ENCODE measurements at regions not wholly inside any gene's neighbourhood (a gene's known extent, or its start where the extent isn't known, plus 50 kb on each side); places are given as distances from the start of the nearest gene placed in this dataset.
"Not testable (repeated sequence)": the region's sequence is repeated elsewhere in the genome, so short reads cannot be mapped to it uniquely, and the experiment has no call there.

GRCh38 chr21:32823296-32823695 lies 51.7 kb upstream of the PAXBP1 start:
- not testable (repeated sequence) for H3K4me3 ChIP-seq (ENCODE audit: low read depth, low read length); DNase-seq (ENCODE audit: low read depth)

GRCh38 chr21:32824950-32825349 lies 53.4 kb upstream of the PAXBP1 start:
- no peak for DNase-seq (ENCODE audit: low read depth)
- no peak overlapping the region for H3K4me3 ChIP-seq (ENCODE audit: low read depth, low read length)

GRCh38 chr21:32826329-32827167 lies 55.0 kb upstream of the PAXBP1 start:
- H3K4me3 ChIP-seq (ENCODE audit: low read depth, low read length), result no peak overlapping the region
- no peak for DNase-seq (ENCODE audit: low read depth)

- no peak for DNase-seq (ENCODE audit: low read depth)
- no peak overlapping the region for H3K4me3 ChIP-seq (ENCODE audit: low read depth, low read length)
These were observed 57.4 kb upstream of the PAXBP1 start for GRCh38 chr21:32828908-32829307.

- DNase-seq (ENCODE audit: low read depth), result no peak
- H3K4me3 ChIP-seq (ENCODE audit: low read depth, low read length), result no peak overlapping the region
These were observed 57.9 kb upstream of the PAXBP1 start for GRCh38 chr21:32829504-32829903.

DNA sequence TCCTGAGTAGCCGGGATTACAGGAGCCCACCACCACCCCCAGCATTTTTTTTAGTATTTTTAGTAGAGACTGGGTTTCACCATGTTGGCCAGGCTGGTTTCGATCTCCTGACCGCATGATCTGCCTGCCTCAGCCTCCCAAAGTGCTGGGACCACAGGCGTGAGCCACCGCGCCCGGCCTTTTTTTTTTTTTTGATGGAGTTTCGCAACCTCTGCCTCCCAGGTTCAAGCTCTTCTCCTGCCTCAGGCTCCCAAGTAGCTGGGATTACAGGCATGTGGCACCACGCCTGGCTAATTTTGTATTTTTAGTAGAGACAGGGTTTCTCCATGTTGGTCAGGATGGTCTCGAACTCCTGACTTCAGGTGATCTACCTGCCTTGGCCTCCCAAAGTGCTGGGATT lies 60.2 kb upstream of the PAXBP1 start:
- DNase-seq (ENCODE audit: low read depth); H3K4me3 ChIP-seq (ENCODE audit: low read depth, low read length): not testable (repeated sequence)

- no peak for DNase-seq (ENCODE audit: low read depth)
These were observed 62.8 kb upstream of the PAXBP1 start for GRCh38 chr21:32834211-32834915.

DNA sequence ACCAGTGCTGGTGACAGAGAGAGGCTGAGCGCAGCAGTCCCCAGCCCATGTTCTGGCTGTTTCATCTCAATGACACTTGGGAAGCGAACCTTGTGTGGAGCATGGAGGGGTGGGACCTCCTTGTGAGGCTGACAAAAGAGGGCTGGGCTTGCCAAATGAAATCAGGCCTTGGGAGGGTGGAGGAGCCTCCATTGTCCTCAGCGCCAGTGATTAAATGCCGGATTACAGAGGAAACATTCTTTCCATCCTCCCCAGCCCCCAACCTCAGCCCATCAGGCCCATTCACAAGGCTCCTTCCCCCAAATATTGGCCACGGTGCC lies 63.3 kb upstream of the PAXBP1 start:
- DNase-seq (ENCODE audit: low read depth), result no peak
- H3K4me3 ChIP-seq (ENCODE audit: low read depth, low read length), result no peak overlapping the region

More at GRCh38 chr21:32834211-32834915, 62.8 kb upstream of the PAXBP1 start:
- no peak overlapping the region for H3K4me3 ChIP-seq (ENCODE audit: low read depth, low read length)

- H3K4me3 ChIP-seq (ENCODE audit: low read depth, low read length), result no peak overlapping the region
- DNase-seq (ENCODE audit: low read depth), result no peak
These were observed 70.6 kb upstream of the PAXBP1 start for GRCh38 chr21:32842146-32842545.

DNA sequence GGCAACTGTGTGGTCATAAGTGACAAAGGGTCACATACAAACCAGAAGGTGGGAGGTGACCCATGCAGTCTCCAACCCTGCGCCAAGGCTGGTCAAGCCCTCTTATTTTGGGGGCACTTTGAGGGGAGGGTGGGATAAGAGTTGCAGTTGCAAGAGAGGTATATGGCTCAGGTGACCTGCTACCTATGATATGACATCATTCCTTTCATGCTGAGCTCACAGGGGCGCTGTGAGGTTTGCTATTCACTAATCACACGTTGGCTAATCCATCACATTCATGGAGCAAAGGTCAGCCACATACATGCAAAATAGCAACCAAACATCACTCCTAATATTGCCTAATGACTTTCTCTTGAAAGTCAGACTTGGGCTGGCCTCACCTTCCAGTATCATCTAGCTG lies 72.0 kb upstream of the PAXBP1 start:
- H3K4me3 ChIP-seq (ENCODE audit: low read depth, low read length), result no peak overlapping the region
- no peak for DNase-seq (ENCODE audit: low read depth)

DNA sequence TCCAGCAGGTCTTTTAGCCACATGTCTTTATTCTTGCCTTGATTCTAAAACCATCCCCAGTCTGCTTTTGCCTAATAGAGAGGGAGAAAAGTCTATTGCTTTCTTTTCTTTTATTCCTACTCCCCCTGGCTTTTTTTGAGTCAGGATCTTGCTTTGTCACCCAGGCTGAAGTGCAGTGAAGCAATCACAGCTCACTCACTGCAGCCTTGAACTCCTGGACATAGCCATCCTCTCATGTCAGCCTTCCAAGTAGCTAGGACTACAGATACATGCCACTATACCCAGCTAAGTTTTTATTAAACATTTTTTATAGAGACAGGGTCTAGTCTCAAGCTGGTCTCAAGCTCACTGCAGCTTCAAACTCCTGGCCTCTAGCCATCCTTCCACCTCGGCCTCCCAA lies 72.5 kb upstream of the PAXBP1 start:
- H3K4me3 ChIP-seq (ENCODE audit: low read depth, low read length), result no peak overlapping the region
- no peak for DNase-seq (ENCODE audit: low read depth)

DNA sequence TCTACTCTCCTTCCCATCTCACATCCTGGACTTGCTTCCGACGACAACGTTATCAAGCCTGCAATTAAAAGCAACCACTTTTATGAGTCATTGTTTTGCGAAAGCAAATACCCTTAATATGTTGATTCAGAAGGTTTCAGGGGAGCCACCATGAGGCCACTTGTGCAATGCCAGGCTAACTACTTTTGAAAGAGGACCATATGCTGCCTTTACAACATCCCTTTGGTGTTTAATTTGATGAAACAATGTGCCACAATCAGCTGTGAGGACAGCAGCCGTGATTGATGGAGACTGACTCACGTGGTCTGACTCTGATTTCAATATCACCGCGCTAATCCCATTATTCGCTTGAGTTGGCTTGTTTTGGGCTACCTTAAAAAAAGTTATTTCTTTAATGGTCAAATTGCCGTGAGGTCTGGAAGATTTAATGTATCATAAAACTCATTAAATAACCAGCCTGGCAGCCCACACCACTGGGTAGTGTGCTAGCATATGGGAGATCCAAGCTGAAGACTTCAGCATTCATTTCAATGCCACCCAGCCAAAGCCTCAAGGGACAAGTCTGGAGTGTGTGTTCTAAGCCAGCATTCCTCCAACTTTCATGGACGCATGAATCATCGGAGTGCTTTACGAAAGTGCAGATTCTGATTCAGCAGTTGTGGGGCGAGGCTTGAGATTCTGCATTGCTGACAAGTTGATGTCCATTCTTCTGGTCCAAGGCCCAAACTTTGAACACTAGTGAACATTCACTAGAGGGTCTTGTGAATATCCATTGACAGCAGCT lies 73.3 kb upstream of the PAXBP1 start:
- DNase-seq (ENCODE audit: low read depth), result peak; percentile 53
- H3K4me3 ChIP-seq (ENCODE audit: low read depth, low read length), result no peak overlapping the region

DNA sequence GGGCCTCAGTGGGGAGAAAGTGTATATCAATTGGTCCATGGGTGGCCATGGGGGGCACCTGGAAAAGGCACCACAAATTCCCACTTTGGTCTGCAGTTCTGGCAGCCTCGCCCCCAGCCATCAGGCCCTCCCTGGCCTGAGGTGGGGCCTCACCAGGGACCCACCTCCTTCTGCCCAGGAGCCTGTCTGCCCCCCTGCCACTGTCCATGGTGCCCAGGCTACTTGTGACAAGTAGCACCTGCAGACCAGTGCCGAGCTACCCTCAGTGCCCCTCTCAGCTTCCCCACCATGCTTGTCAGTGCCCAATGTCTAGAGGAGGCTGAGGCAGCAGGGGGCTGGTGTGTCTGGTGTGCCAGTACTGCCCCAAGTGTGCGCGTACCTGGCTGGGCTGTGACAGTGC lies 87.1 kb upstream of the PAXBP1 start:
- DNase-seq (ENCODE audit: low read depth), result no peak
- H3K4me3 ChIP-seq (ENCODE audit: low read depth, low read length), result no peak overlapping the region

DNA sequence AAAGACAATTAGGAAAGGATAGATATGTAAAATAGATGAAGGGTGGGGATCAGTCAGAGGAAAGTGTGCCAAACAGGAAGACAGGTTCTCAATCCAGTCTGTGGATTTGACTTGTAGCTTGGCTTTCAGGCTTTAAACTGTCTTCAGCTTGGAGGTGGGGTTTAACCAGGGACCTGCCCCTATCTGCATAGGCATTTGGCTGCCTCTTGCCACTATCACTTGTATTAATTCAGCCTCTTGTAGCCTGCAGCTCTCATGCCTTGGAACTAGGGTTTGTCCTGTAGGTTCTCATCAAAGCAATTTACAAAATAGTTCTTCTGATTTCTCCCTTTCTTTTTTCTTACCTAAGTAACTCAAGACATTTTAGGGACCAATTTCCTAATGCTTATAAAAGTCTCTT lies 88.8 kb upstream of the PAXBP1 start:
- no peak overlapping the region for H3K4me3 ChIP-seq (ENCODE audit: low read depth, low read length)
- DNase-seq (ENCODE audit: low read depth), result no peak

- DNase-seq (ENCODE audit: low read depth), result peak; percentile 13
- H3K4me3 ChIP-seq (ENCODE audit: low read depth, low read length), result no peak overlapping the region
These were observed 90.3 kb upstream of the PAXBP1 start for GRCh38 chr21:32861866-32862265.

- no peak for DNase-seq (ENCODE audit: low read depth)
- no peak overlapping the region for H3K4me3 ChIP-seq (ENCODE audit: low read depth, low read length)
These were observed 96.0 kb upstream of the PAXBP1 start for GRCh38 chr21:32867597-32867996.

DNA sequence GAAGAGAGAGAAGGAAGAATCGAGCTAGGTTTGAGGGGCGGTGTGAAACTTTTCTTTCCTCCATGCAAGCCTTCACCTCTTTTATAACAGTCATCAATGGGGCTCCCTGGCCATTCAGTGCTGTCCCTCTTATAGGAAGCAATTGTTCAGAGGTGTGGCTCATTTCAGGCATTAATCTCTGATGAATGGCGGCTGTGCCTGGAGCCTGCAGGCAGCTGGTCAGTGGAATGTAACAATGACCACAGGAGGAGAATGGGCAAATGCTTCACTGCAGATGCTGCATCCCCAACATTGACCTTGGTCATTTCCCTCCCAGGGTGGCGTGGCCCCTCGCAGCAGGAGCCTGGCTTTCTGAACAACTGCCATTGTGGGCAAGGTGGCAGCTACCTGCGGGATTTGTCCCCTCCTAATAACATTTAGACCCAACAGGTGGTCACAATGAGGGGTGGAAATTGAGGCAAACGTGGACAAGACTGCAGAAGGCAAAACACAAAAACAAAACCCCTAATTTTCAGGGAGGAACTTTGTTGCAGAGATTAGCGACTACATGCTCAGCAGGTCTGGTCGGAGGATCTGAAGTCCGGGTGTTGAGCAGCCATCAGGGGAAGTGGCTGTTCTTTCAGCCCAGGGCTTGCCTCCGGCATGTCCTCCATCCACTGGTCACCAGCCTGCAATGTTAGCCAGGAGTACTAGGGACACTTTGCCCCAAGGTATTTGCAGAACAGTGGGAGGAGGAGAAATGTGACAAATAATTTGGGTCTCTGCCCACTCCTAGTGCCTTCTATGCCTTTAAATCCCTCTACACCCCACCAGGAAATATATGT lies 97.3 kb upstream of the PAXBP1 start:
- H3K4me3 ChIP-seq (ENCODE audit: low read depth, low read length), result no peak overlapping the region
- DNase-seq (ENCODE audit: low read depth), result no peak

- DNase-seq (ENCODE audit: low read depth), result no peak
These were observed 97.9 kb upstream of the PAXBP1 start for GRCh38 chr21:32869459-32869858.

DNA sequence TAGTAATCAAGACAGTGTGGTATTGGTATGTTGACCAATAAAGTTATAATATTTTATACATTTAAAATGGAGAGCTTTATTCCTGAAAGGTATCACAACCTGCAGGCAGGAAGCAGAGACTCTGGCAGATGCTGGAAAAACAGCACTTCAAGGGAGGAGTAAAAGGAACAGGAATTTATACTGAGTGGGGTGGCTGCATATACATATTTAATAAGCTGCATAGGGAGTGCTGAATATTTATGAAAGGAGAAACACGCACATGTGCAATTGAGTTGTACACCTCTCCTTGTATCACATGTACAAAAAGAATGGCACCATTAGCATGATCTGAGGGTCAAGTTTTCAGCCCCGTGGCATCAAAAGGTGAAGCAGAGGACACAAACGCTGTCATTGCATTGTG lies 104.9 kb upstream of the PAXBP1 start:
- H3K4me3 ChIP-seq (ENCODE audit: low read depth, low read length), result no peak overlapping the region
- no peak for DNase-seq (ENCODE audit: low read depth)

More at GRCh38 chr21:32869459-32869858, 97.9 kb upstream of the PAXBP1 start:
- H3K4me3 ChIP-seq (ENCODE audit: low read depth, low read length), result no peak overlapping the region
